ENCODE measurements at regions not wholly inside any gene's neighbourhood (a gene's known extent, or its start where the extent isn't known, plus 50 kb on each side); places are given as distances from the start of the nearest gene placed in this dataset.

DNA sequence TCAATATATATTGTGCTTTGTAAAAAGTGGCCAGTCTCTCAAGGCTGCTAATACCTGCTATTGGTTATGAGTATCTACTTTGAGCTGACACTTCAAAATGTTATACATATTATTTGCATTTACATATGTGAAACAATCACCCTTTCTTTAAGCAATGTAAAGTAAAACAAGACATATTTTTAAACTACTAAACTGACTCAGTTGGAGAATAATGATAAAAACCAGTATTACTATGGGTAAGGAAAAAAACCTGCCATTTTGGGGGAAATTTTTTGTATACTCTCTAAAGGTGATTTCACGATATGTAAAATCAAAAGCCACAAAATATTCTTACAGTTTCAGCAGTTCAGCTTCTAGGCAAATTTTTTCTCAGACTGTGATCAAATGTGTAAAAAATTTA lies 232.3 kb downstream of the PRL start:
- no peak overlapping the region for H3K4me3 ChIP-seq
- whole genome bisulfite sequencing, 2 experiments (ENCODE audit: low coverage in 1 of 2, low lambda C conversion rate in 2 of 2, missing lambda C conversion rate in 2 of 2): 79 to 94% methylated on average over 1 of the region's 1 CpG
- no peaks in the 10 kb centered on the region for H3K79me2 ChIP-seq (ENCODE audit: insufficient read depth)
- TF ChIP-seq EZH2 (IDR thresholded peaks at IDR 0.05; ENCODE audit: insufficient read depth, poor library complexity, severe bottlenecking) (no peak), EZH2phosphoT487 (IDR thresholded peaks at IDR 0.05; ENCODE audit: insufficient read depth, low read depth) (no peak)
- no peak for DNase-seq
- no peaks in the 10 kb centered on the region for H4K20me1 ChIP-seq (ENCODE audit: insufficient read depth)
- H3K27ac ChIP-seq: no peak overlapping the region
- no peaks in the 10 kb centered on the region for H3K4me1 ChIP-seq (ENCODE audit: insufficient read depth)
- H3K4me2 ChIP-seq (ENCODE audit: unreplicated experiment): no peak overlapping the region
- H3K27me3 ChIP-seq (replicated peaks; ENCODE audit: insufficient read depth): no peaks in the 10 kb centered on the region
- H3K36me3 ChIP-seq (ENCODE audit: low read depth): no peaks in the 10 kb centered on the region
- no peak overlapping the region for H3K9ac ChIP-seq
- no peaks in the 10 kb centered on the region for H3K9me3 ChIP-seq (ENCODE audit: low read depth)
- H2AFZ ChIP-seq: no peak overlapping the region
- no peaks in the 10 kb centered on the region for H3F3A ChIP-seq (ENCODE audit: insufficient read depth)
- in situ Hi-C loops (cut with MboI): no loop called here
- H3K9me2 ChIP-seq (ENCODE audit: insufficient read depth): no peaks in the 10 kb centered on the region

DNA sequence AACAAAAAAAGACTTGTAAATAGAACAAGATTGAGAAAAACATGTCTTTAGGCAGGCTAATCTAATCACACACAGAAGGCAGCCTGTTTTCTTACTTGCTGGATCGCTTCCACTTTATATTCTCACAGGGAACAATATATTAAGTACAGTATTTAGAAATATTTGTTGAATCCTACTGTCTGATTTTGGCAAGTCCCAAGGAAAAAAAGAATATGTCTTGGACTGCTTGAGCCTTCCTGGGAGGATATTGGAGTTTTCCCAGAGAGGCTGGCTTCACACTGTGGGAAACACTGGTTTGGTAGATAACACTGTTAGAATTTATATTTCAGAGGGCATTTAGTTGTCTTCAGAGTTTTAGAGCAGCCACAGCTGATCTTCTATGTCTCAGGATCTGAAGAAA lies 229.7 kb downstream of the PRL start:
- WGBS, 2 experiments (ENCODE audit: low coverage in 1 of 2, low lambda C conversion rate in 2 of 2, missing lambda C conversion rate in 2 of 2): 29 to 39% methylated on average over 1 of the region's 1 CpG
- in situ Hi-C loops (cut with MboI): no loop called here
- no peaks in the 10 kb centered on the region for H3K9me3 ChIP-seq (ENCODE audit: low read depth)
- no peak overlapping the region for H3K9ac ChIP-seq
- H3K27ac ChIP-seq: no peak overlapping the region
- H3K4me3 ChIP-seq: no peak overlapping the region
- no peaks in the 10 kb centered on the region for H3K9me2 ChIP-seq (ENCODE audit: insufficient read depth)
- H3K36me3 ChIP-seq (ENCODE audit: low read depth): no peaks in the 10 kb centered on the region
- no peaks in the 10 kb centered on the region for H4K20me1 ChIP-seq (ENCODE audit: insufficient read depth)
- H3F3A ChIP-seq (ENCODE audit: insufficient read depth): no peaks in the 10 kb centered on the region
- no peak overlapping the region for H2AFZ ChIP-seq
- DNase-seq: no peak
- H3K4me2 ChIP-seq (ENCODE audit: unreplicated experiment): no peak overlapping the region
- no peaks in the 10 kb centered on the region for H3K27me3 ChIP-seq (replicated peaks; ENCODE audit: insufficient read depth)
- no peaks in the 10 kb centered on the region for H3K79me2 ChIP-seq (ENCODE audit: insufficient read depth)
- TF ChIP-seq EZH2 (IDR thresholded peaks at IDR 0.05; ENCODE audit: insufficient read depth, poor library complexity, severe bottlenecking): no peak
- no peak for TF ChIP-seq EZH2phosphoT487 (IDR thresholded peaks at IDR 0.05; ENCODE audit: insufficient read depth, low read depth)
- 0 out of 2 replicates have a peak, but pooled peaks cover 6% of the 10 kb centered on the region for H3K4me1 ChIP-seq (ENCODE audit: insufficient read depth)

DNA sequence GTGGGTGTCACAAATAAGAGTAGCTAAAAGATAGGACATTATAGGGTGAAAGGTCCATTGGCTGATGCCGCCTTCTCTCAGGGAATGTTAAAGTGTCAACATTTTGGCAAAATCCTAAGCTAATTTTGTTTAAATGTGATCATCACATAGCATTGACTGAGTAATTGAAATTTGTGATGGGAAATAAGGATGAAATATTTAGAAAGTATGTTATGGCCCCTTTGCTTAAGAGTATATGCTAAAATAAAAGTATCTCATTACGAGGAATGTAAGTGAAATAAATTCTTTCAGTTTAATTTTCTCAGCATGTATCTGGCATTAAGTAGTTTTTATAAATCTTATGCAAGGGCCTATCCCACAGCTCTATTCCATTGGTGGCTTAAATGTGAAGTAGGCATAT lies 229.2 kb downstream of the PRL start:
- H3K4me2 ChIP-seq (ENCODE audit: unreplicated experiment): no peak overlapping the region

DNA sequence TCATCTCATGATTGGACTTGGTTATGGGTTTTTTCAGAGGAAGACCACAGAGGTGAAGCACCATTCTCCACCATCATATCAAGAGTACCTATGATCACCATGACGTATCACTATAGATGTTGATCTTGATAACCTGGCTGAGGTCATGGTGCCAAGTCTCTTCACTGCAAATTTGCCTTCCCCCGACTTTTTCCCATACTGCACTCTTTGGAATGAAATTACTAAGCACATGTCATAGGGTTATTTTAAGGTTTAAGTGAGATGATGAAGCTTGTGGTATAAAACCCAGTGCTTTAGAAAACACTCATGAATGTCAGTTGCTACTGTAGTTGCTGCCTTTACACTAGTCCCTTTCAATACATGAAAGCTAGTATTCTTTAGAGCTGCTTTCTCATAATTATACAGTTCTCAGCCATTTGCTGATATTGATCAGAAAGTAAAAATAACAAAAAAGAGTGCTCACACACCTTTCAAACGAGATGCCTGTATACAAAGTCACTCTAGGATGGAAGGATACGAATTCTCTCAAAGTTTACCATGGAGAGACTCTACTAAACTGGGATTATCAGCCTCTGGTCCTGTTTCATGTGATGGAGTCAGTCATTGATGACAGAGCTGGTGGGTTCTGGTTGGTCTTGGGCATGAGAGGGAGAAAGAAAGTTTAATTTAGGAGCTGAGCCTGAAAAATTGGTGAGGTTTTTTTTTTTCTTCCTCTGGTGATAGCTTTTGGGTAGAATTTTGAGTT lies 228.1 kb downstream of the PRL start:
- DNase-seq: no peak
- Histone ChIP-seq H3K4me3 (no peak overlapping the region), H3K27ac (no peak overlapping the region), H3K27me3 (replicated peaks; ENCODE audit: insufficient read depth) (no peaks in the 10 kb centered on the region), H4K20me1 (ENCODE audit: insufficient read depth) (no peaks in the 10 kb centered on the region), H2AFZ (no peak overlapping the region), H3K4me1 (ENCODE audit: insufficient read depth) (0 out of 2 replicates have a peak, but pooled peaks cover 6% of the 10 kb centered on the region), H3K4me2 (ENCODE audit: unreplicated experiment) (no peak overlapping the region), H3F3A (ENCODE audit: insufficient read depth) (no peaks in the 10 kb centered on the region), H3K9me2 (ENCODE audit: insufficient read depth) (no peaks in the 10 kb centered on the region), H3K36me3 (ENCODE audit: low read depth) (no peaks in the 10 kb centered on the region), H3K9ac (no peak overlapping the region), H3K9me3 (ENCODE audit: low read depth) (no peaks in the 10 kb centered on the region), H3K79me2 (ENCODE audit: insufficient read depth) (no peaks in the 10 kb centered on the region)
- in situ Hi-C loops (cut with MboI): no loop called here
- no peak for TF ChIP-seq EZH2phosphoT487 (IDR thresholded peaks at IDR 0.05; ENCODE audit: insufficient read depth, low read depth)
- TF ChIP-seq EZH2 (IDR thresholded peaks at IDR 0.05; ENCODE audit: insufficient read depth, poor library complexity, severe bottlenecking): no peak
- WGBS, 2 experiments (ENCODE audit: low coverage in 1 of 2, low lambda C conversion rate in 2 of 2, missing lambda C conversion rate in 2 of 2): 74 to 82% methylated on average over 4 of the region's 4 CpGs

More for the DNA sequence above, 229.2 kb downstream of the PRL start:
- TF ChIP-seq EZH2 (IDR thresholded peaks at IDR 0.05; ENCODE audit: insufficient read depth, poor library complexity, severe bottlenecking): no peak
- no peak for TF ChIP-seq EZH2phosphoT487 (IDR thresholded peaks at IDR 0.05; ENCODE audit: insufficient read depth, low read depth)
- DNase-seq: no peak
- H3K9me3 ChIP-seq (ENCODE audit: low read depth): no peaks in the 10 kb centered on the region
- H3K27me3 ChIP-seq (replicated peaks; ENCODE audit: insufficient read depth): no peaks in the 10 kb centered on the region
- H4K20me1 ChIP-seq (ENCODE audit: insufficient read depth): no peaks in the 10 kb centered on the region
- 84 to 91% methylated on average over 2 of the region's 2 CpGs for WGBS, 2 experiments (ENCODE audit: low coverage in 1 of 2, low lambda C conversion rate in 2 of 2, missing lambda C conversion rate in 2 of 2)
- in situ Hi-C loops (cut with MboI): no loop called here
- no peaks in the 10 kb centered on the region for H3K9me2 ChIP-seq (ENCODE audit: insufficient read depth)
- no peak overlapping the region for H3K9ac ChIP-seq
- 0 out of 2 replicates have a peak, but pooled peaks cover 6% of the 10 kb centered on the region for H3K4me1 ChIP-seq (ENCODE audit: insufficient read depth)
- no peaks in the 10 kb centered on the region for H3K36me3 ChIP-seq (ENCODE audit: low read depth)
- no peak overlapping the region for H3K4me3 ChIP-seq
- H2AFZ ChIP-seq: no peak overlapping the region
- H3K79me2 ChIP-seq (ENCODE audit: insufficient read depth): no peaks in the 10 kb centered on the region
- H3F3A ChIP-seq (ENCODE audit: insufficient read depth): no peaks in the 10 kb centered on the region
- H3K27ac ChIP-seq: no peak overlapping the region
